H9 (cell line): ENCODE measurements at regions not wholly inside any gene's neighbourhood (a gene's known extent, or its start where the extent isn't known, plus 50 kb on each side); places are given as distances from the start of the nearest gene placed in this dataset.

Experiments used
- DNase-seq: peaks from one replicate; pipeline ENCODE4 v3.0.0-alpha.2; 2017
- H2AFZ ChIP-seq: one replicate; pipeline ENCODE4 v1.6.1; 2013; ENCODE audit warnings: mild to moderate bottlenecking, low read length, control low read depth, moderate library complexity
- H2AK5ac ChIP-seq: 2 replicates; pipeline ENCODE4 v1.6.1; 2013; ENCODE audit warnings: low read length, control low read depth, mixed read lengths; ENCODE audit not compliant: insufficient read length
- H2BK120ac ChIP-seq: one replicate; pipeline ENCODE4 v1.6.1; 2013; ENCODE audit warnings: low read depth, mild to moderate bottlenecking, low read length, control low read depth, inconsistent platforms; ENCODE audit not compliant: poor library complexity, severe bottlenecking
- H2BK12ac ChIP-seq: 2 replicates; pipeline ENCODE4 v1.6.1; 2013; ENCODE audit warnings: low read length, control low read depth, mixed read lengths, low read depth; ENCODE audit not compliant: insufficient read length
- H2BK15ac ChIP-seq: 2 replicates; pipeline ENCODE4 v1.6.1; 2013; ENCODE audit warnings: low read depth, low read length, control low read depth
- H2BK20ac ChIP-seq: one replicate; pipeline ENCODE4 v1.6.1; 2013; ENCODE audit warnings: low read depth, mild to moderate bottlenecking, low read length, control low read depth, inconsistent platforms; ENCODE audit not compliant: poor library complexity, severe bottlenecking
- H2BK5ac ChIP-seq: 2 replicates; pipeline ENCODE4 v1.6.1; 2013; ENCODE audit warnings: low read length, control low read depth, mixed read lengths; ENCODE audit not compliant: insufficient read length
- H3K14ac ChIP-seq: 2 replicates; pipeline ENCODE4 v1.6.1; 2013; ENCODE audit warnings: low read length, control low read depth; ENCODE audit not compliant: insufficient read depth
- H3K18ac ChIP-seq: 2 replicates; pipeline ENCODE4 v1.6.1; 2013; ENCODE audit warnings: low read depth, mild to moderate bottlenecking, mixed read lengths, low read length, control low read depth; ENCODE audit not compliant: insufficient read length
- H3K23ac ChIP-seq: 2 replicates; pipeline ENCODE4 v1.6.1; 2013; ENCODE audit warnings: low read length, control low read depth, mixed read lengths, low read depth; ENCODE audit not compliant: insufficient read length
- H3K23me2 ChIP-seq: 2 replicates; pipeline ENCODE4 v1.6.1; 2013; ENCODE audit warnings: low read depth, mild to moderate bottlenecking, mixed read lengths, low read length, control low read depth; ENCODE audit not compliant: insufficient read length, poor library complexity, severe bottlenecking
- H3K27ac ChIP-seq: 2 replicates; pipeline ENCODE4 v1.5.1; 2013; ENCODE audit warnings: low read length, control low read depth, mixed read lengths, low read depth; ENCODE audit not compliant: insufficient read length
- H3K27me3 ChIP-seq: 2 replicates; pipeline ENCODE4 v1.6.1; 2013; ENCODE audit warnings: low read length, control low read depth, inconsistent platforms; ENCODE audit not compliant: insufficient read depth
- H3K4ac ChIP-seq: 2 replicates; pipeline ENCODE4 v1.6.1; 2013; ENCODE audit warnings: low read depth, mild to moderate bottlenecking, control low read depth, inconsistent platforms, low read length, moderate library complexity
- H3K4me1 ChIP-seq: 2 replicates; pipeline ENCODE4 v1.6.1; 2013; ENCODE audit warnings: low read length, control low read depth, inconsistent platforms; ENCODE audit not compliant: insufficient read depth
- H3K4me2 ChIP-seq: 2 replicates; pipeline ENCODE4 v1.6.1; 2013; ENCODE audit warnings: low read length, control low read depth, mixed read lengths; ENCODE audit not compliant: insufficient read length, insufficient read depth
- H3K56ac ChIP-seq: 2 replicates; pipeline ENCODE4 v1.6.1; 2013; ENCODE audit warnings: low read depth, mild to moderate bottlenecking, mixed read lengths, low read length, control low read depth; ENCODE audit not compliant: insufficient read length
- H3K79me1 ChIP-seq: 2 replicates; pipeline ENCODE4 v1.6.1; 2013; ENCODE audit warnings: low read depth, mild to moderate bottlenecking, moderate library complexity, low read length, control low read depth, inconsistent platforms; ENCODE audit not compliant: insufficient read depth, poor library complexity, severe bottlenecking
- H3K79me2 ChIP-seq: 2 replicates; pipeline ENCODE4 v1.6.1; 2013; ENCODE audit warnings: low read length, control low read depth, inconsistent platforms; ENCODE audit not compliant: insufficient read depth
- H3K9ac ChIP-seq: 2 replicates; pipeline ENCODE4 v1.6.1; 2013; ENCODE audit warnings: low read length, control low read depth, mixed read lengths; ENCODE audit not compliant: insufficient read length; ENCODE audit errors: extremely low read depth
- H3K9me3 ChIP-seq: one replicate; pipeline ENCODE4 v1.6.1; 2013; ENCODE audit warnings: low read depth, low read length, inconsistent platforms; ENCODE audit not compliant: control insufficient read depth
- H3T11ph ChIP-seq: one replicate; pipeline ENCODE4 v1.6.1; 2013; ENCODE audit warnings: mild to moderate bottlenecking, low read length, control low read depth, inconsistent platforms
- H4K20me1 ChIP-seq: one replicate; pipeline ENCODE4 v1.6.1; 2013; ENCODE audit not compliant: control insufficient read depth, insufficient read length, insufficient read depth
- H4K5ac ChIP-seq: 2 replicates; pipeline ENCODE4 v1.6.1; 2013; ENCODE audit warnings: low read depth, mild to moderate bottlenecking, mixed read lengths, low read length, control low read depth; ENCODE audit not compliant: insufficient read length
- H4K8ac ChIP-seq: replicated peaks from 2 replicates; pipeline ENCODE4 v1.6.1; 2013; ENCODE audit warnings: low read length, control low read depth, mixed read lengths, low read depth; ENCODE audit not compliant: insufficient read length
- H4K91ac ChIP-seq: 2 replicates; pipeline ENCODE4 v1.6.1; 2013; ENCODE audit warnings: low read depth, mild to moderate bottlenecking, moderate library complexity, mixed read lengths, low read length, control low read depth; ENCODE audit not compliant: insufficient read length
- H3K27ac Mint-ChIP-seq, 3 experiments: 2 replicates in 2 of 3; 3 replicates in 1 of 3; pipeline ENCODE4 v1.8.0; 2020 to 2021; ENCODE audit warnings: mixed read lengths in 3 of 3, mild to moderate bottlenecking in 1 of 3, moderate library complexity in 1 of 3
- H3K27me3 Mint-ChIP-seq: 2 replicates; pipeline ENCODE4 v1.8.0; 2021; ENCODE audit warnings: low read depth, mild to moderate bottlenecking, moderate library complexity, mixed read lengths
- H3K36me3 Mint-ChIP-seq, 3 experiments: 2 replicates in 2 of 3; 3 replicates in 1 of 3; pipeline ENCODE4 v1.8.0; 2020 to 2021; ENCODE audit warnings: low read depth in 3 of 3, mixed read lengths in 3 of 3; ENCODE audit not compliant: insufficient read depth in 1 of 3
- H3K4me1 Mint-ChIP-seq, 2 experiments: 2 replicates each; pipeline ENCODE4 v1.8.0; 2020; ENCODE audit warnings: mixed read lengths in 2 of 2
- H3K4me3 Mint-ChIP-seq, 2 experiments: 2 replicates in 1 of 2; 3 replicates in 1 of 2; pipeline ENCODE4 v1.8.0; 2020 to 2021; ENCODE audit warnings: mild to moderate bottlenecking in 2 of 2, mixed read lengths in 2 of 2, moderate library complexity in 1 of 2
- H3K9me3 Mint-ChIP-seq, 2 experiments: 2 replicates in 1 of 2; 3 replicates in 1 of 2; pipeline ENCODE4 v1.8.0; 2020; ENCODE audit warnings: mild to moderate bottlenecking in 2 of 2, mixed read lengths in 2 of 2, moderate library complexity in 1 of 2
- CTCF ChIP-seq: fragments of 200-600 bp; sonication (generic); conservative IDR thresholded peaks from 3 replicates; pipeline ENCODE4 v1.8.0; 2021; ENCODE audit warnings: antibody characterized with exemption, mild to moderate bottlenecking
- WGBS: extraction: QIAGEN DNeasy Blood & Tissue Kit; methylation state at CpG from one replicate; pipeline ENCODE4 v1.1.7; 2013; ENCODE audit warnings: missing lambda C conversion rate, low lambda C conversion rate, mixed read lengths; ENCODE audit not compliant: insufficient read length; ENCODE audit errors: extremely low coverage; 5-methylcytosine and 5-hydroxymethylcytosine counted together

GRCh38 chr11:24391167-24391566 is 105.7 kb upstream of the LUZP2 start:
- no CpG with 5 or more reads among the region's 3 CpGs for WGBS
- no peaks in the 10 kb centered on the region; the same call in 1 of the 2 replicates for H3K79me2 ChIP-seq

More at GRCh38 chr11:24391167-24391566, 105.7 kb upstream of the LUZP2 start:
- Histone ChIP-seq H2BK5ac (no peak overlapping the region), H3K4ac (no peak overlapping the region), H3T11ph (no peak overlapping the region), H3K14ac (no peak overlapping the region), H3K4me2 (no peak overlapping the region), H4K8ac (no peak overlapping the region), H3K4me1 (no peaks in the 10 kb centered on the region), H4K91ac (no peak overlapping the region), H2AFZ (no peak overlapping the region), H3K23ac (no peak overlapping the region), H4K20me1 (no peaks in the 10 kb centered on the region), H2BK15ac (no peak overlapping the region), H2BK120ac (no peak overlapping the region), H2BK20ac (no peak overlapping the region), H3K9ac (no peak overlapping the region), H3K27me3 (no peaks in the 10 kb centered on the region), H4K5ac (no peak overlapping the region), H3K27ac (no peak overlapping the region), H3K56ac (no peak overlapping the region), H3K23me2 (no peaks in the 10 kb centered on the region), H2BK12ac (no peak overlapping the region), H3K18ac (no peak overlapping the region), H3K79me1 (no peaks in the 10 kb centered on the region), H3K9me3 (no peaks in the 10 kb centered on the region), H2AK5ac (no peak overlapping the region)
- H3K4me3 Mint-ChIP-seq: no peak overlapping the region
- no peak for TF ChIP-seq CTCF
- H3K36me3 Mint-ChIP-seq: 0 out of 7 replicates have a peak, but pooled peaks cover 0 to 2% (median 0%) of the 10 kb centered on the region in 3 experiments
- no peak for DNase-seq
- peaks cover 0 to 2% of the 10 kb centered on the region in 2 experiments; a peak in 1 of 4 replicates for H3K4me1 Mint-ChIP-seq
- H3K27ac Mint-ChIP-seq: no peak overlapping the region
- peaks cover 0 to 2% of the 10 kb centered on the region in 2 experiments; a peak in 1 of 5 replicates for H3K9me3 Mint-ChIP-seq
- no peaks in the 10 kb centered on the region for H3K27me3 Mint-ChIP-seq
